WTC11 (cell line): ENCODE measurements at regions not wholly inside any gene's neighbourhood (a gene's known extent, or its start where the extent isn't known, plus 50 kb on each side); places are given as distances from the start of the nearest gene placed in this dataset.

Experiments
- ATAC-seq: fragments of 200-7000 bp; cut with Tn5 transposase; 2 replicates; pipeline ENCODE4 v1.10.0; 2021; ENCODE audit warnings: mild to moderate bottlenecking, moderate library complexity
- CTCF ChIA-PET: fragments of 300-600 bp; sonication (Branson Sonifier 250); formaldehyde crosslinking; loops from one replicate; lab custom pipeline; 2021; ENCODE audit warnings: antibody characterized with exemption; lab: Charles Lee
- POLR2A ChIA-PET: fragments of 350-600 bp; sonication (Branson Sonifier 250); formaldehyde crosslinking; loops from one replicate; lab custom pipeline; 2021; ENCODE audit warnings: antibody characterized with exemption; lab: Charles Lee
- DNase-seq: peaks from one replicate; pipeline ENCODE4 v3.0.0; 2021; ENCODE audit warnings: low spot score
- H3K27ac Mint-ChIP-seq: 2 replicates; pipeline ENCODE4 v1.8.0; 2021; ENCODE audit warnings: mixed read lengths
- H3K27me3 Mint-ChIP-seq: 2 replicates; pipeline ENCODE4 v1.8.0; 2021; ENCODE audit warnings: low read depth, mild to moderate bottlenecking, moderate library complexity, mixed read lengths
- H3K36me3 Mint-ChIP-seq: 2 replicates; pipeline ENCODE4 v1.8.0; 2021; ENCODE audit warnings: mixed read lengths
- H3K4me1 Mint-ChIP-seq: 2 replicates; pipeline ENCODE4 v1.8.0; 2022; ENCODE audit warnings: mixed read lengths
- H3K4me3 Mint-ChIP-seq: 2 replicates; pipeline ENCODE4 v1.8.0; 2021; ENCODE audit warnings: mild to moderate bottlenecking, moderate library complexity, mixed read lengths
- H3K9me3 Mint-ChIP-seq: 2 replicates; pipeline ENCODE4 v1.8.0; 2021; ENCODE audit warnings: mixed read lengths
- CBFB ChIP-seq: sonication (generic); formaldehyde crosslinking; IDR thresholded peaks from 2 replicates; pipeline ENCODE4 v1.8.1; 2022; ENCODE audit warnings: mild to moderate bottlenecking, low read depth, missing genetic modification reagents
- ELF4 ChIP-seq: sonication (generic); formaldehyde crosslinking; IDR thresholded peaks from 2 replicates; pipeline ENCODE4 v1.8.1; 2022; ENCODE audit warnings: low read depth, mild to moderate bottlenecking, moderate library complexity, missing genetic modification reagents
- IRF2 ChIP-seq: sonication (generic); formaldehyde crosslinking; IDR thresholded peaks from 2 replicates; pipeline ENCODE4 v1.8.0; 2022; ENCODE audit warnings: low read depth, missing genetic modification reagents, borderline replicate concordance
- JUN ChIP-seq: sonication (generic); formaldehyde crosslinking; IDR thresholded peaks from 2 replicates; pipeline ENCODE4 v1.8.0; 2023; ENCODE audit warnings: mild to moderate bottlenecking, missing genetic modification reagents
- MXD4 ChIP-seq: fragments of 250-450 bp; sonication (Bioruptor Pico); IDR thresholded peaks from 2 replicates; pipeline ENCODE4 v1.8.0; 2021; ENCODE audit warnings: mild to moderate bottlenecking, moderate library complexity, borderline replicate concordance
- MYBL2 ChIP-seq: sonication (generic); formaldehyde crosslinking; IDR thresholded peaks from 2 replicates; pipeline ENCODE4 v1.8.1; 2023; ENCODE audit warnings: mild to moderate bottlenecking, moderate library complexity, missing genetic modification reagents
- NFATC4 ChIP-seq: fragments of 250-450 bp; sonication (Bioruptor Pico); IDR thresholded peaks from 2 replicates; pipeline ENCODE4 v1.9.0; 2021; ENCODE audit warnings: mild to moderate bottlenecking
- NFYB ChIP-seq: sonication (generic); formaldehyde crosslinking; conservative IDR thresholded peaks from 2 replicates; pipeline ENCODE4 v1.8.0; 2022; ENCODE audit warnings: low read depth, missing genetic modification reagents
- NR1H2 ChIP-seq: sonication (generic); formaldehyde crosslinking; IDR thresholded peaks from 2 replicates; pipeline ENCODE4 v1.9.0; 2021; ENCODE audit warnings: mild to moderate bottlenecking, moderate library complexity, missing genetic modification reagents
- OVOL2 ChIP-seq: fragments of 250-450 bp; sonication (Bioruptor Pico); IDR thresholded peaks from 2 replicates; pipeline ENCODE4 v1.9.0; 2021; ENCODE audit warnings: mild to moderate bottlenecking, borderline replicate concordance
- TCF7 ChIP-seq: sonication (generic); formaldehyde crosslinking; IDR thresholded peaks from 2 replicates; pipeline ENCODE4 v1.8.0; 2022; ENCODE audit warnings: mild to moderate bottlenecking, low read depth, missing genetic modification reagents, moderate library complexity
- TEAD4 ChIP-seq: sonication (generic); formaldehyde crosslinking; IDR thresholded peaks from 2 replicates; pipeline ENCODE4 v1.8.0; 2022; ENCODE audit warnings: mild to moderate bottlenecking, missing genetic modification reagents
- ZNF396 ChIP-seq: fragments of 250-450 bp; sonication (Bioruptor Pico); IDR thresholded peaks from 2 replicates; pipeline ENCODE4 v1.8.0; 2021; ENCODE audit warnings: mild to moderate bottlenecking, moderate library complexity, borderline replicate concordance
- TF ChIP-seq, protein P1 (sequence below): sonication (generic); formaldehyde crosslinking; IDR thresholded peaks from 2 replicates; pipeline ENCODE4 v1.8.0; 2022; ENCODE audit warnings: mild to moderate bottlenecking, missing genetic modification reagents
- TF ChIP-seq, protein P2 (sequence below): sonication (generic); formaldehyde crosslinking; IDR thresholded peaks from 2 replicates; pipeline ENCODE4 v1.8.0; 2023; ENCODE audit warnings: missing genetic modification reagents
- TF ChIP-seq, protein P3 (sequence below): sonication (generic); formaldehyde crosslinking; IDR thresholded peaks from 2 replicates; pipeline ENCODE4 v1.8.0; 2023; ENCODE audit warnings: mild to moderate bottlenecking, missing genetic modification reagents

DNA sequence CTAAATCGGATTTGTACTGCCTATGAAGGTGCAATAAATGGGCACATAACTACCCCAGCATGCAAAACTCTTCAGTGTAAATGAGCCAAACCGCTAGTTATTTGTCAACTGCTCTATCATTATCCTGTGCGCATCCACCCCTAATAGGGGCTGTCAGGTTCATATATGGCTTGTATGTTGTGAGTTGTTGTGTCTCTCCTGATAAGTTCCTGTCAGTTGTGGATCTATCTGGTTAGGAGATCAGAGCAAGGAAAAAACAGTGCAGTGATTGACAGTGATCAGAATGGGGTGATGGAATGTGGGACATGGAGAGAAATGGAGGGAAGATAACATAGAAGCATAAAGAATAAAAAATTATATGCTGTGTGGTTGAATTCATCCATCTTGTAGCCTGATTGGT, 686.9 kb upstream of the ID4 start:
- TF ChIP-seq, protein P1, sequence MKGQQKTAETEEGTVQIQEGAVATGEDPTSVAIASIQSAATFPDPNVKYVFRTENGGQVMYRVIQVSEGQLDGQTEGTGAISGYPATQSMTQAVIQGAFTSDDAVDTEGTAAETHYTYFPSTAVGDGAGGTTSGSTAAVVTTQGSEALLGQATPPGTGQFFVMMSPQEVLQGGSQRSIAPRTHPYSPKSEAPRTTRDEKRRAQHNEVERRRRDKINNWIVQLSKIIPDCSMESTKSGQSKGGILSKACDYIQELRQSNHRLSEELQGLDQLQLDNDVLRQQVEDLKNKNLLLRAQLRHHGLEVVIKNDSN (CRISPR knock-in tag), result no peak
- TF ChIP-seq CBFB (CRISPR knock-in tag), result no peak
- TF ChIP-seq, protein P2, sequence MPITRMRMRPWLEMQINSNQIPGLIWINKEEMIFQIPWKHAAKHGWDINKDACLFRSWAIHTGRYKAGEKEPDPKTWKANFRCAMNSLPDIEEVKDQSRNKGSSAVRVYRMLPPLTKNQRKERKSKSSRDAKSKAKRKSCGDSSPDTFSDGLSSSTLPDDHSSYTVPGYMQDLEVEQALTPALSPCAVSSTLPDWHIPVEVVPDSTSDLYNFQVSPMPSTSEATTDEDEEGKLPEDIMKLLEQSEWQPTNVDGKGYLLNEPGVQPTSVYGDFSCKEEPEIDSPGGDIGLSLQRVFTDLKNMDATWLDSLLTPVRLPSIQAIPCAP (CRISPR knock-in tag), result no peak
- peaks cover 9% of the 10 kb centered on the region; the same call in 1 of the 2 replicates for H3K9me3 Mint-ChIP-seq
- ATAC-seq, result no peak
- no peaks in the 10 kb centered on the region for H3K4me1 Mint-ChIP-seq
- CTCF ChIA-PET, result no interaction called here
- H3K27me3 Mint-ChIP-seq, result no peaks in the 10 kb centered on the region
- POLR2A ChIA-PET, result no interaction called here
- H3K27ac Mint-ChIP-seq, result no peak overlapping the region
- H3K4me3 Mint-ChIP-seq, result no peak overlapping the region
- H3K36me3 Mint-ChIP-seq, result no peaks in the 10 kb centered on the region
- no peak for DNase-seq

DNA sequence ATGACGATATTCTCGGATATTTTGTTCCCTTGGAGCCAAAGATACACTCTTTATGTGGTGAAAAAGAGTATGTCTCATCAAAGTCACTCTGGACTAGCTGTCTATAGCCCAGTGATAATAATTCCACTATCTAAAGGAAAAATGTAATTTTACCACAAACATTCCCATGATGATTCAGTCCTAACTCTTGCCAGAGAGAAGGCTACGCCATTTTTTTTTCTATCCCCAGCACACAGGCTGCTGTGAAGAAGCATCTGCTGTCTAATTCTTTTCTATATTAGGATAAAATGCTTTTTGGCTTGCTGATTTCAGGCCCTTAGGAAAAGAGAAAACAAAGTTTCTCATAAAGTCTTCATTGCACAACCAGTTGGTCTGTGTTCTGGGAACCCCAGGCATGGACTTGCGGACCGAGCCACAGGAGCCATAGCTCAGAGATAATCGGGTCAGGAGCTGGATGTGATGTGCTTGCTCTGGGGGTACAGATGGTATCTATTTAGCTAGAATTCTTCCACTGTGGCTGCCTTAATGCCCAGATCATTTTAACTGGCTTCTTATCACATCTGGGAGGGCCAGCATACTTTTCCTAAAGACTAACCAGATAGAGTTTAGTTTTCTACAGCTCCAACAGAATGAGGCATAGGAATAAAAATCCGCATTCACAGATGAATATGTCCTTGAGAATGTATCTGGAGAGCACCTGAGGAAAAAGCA, 683.7 kb upstream of the ID4 start:
- H3K9me3 Mint-ChIP-seq, result peaks cover 9% of the 10 kb centered on the region; the same call in 1 of the 2 replicates
- H3K36me3 Mint-ChIP-seq, result no peaks in the 10 kb centered on the region
- no peak overlapping the region for H3K27ac Mint-ChIP-seq
- H3K27me3 Mint-ChIP-seq, result no peaks in the 10 kb centered on the region
- TF ChIP-seq TCF7 (CRISPR knock-in tag) (no peak), IRF2 (CRISPR knock-in tag) (no peak), NR1H2 (CRISPR knock-in tag) (no peak), MXD4 (no peak), MYBL2 (CRISPR knock-in tag) (no peak), ZNF396 (no peak), TEAD4 (CRISPR knock-in tag) (no peak), JUN (no peak), NFYB (CRISPR knock-in tag) (no peak), ELF4 (CRISPR knock-in tag) (no peak), NFATC4 (CRISPR knock-in tag) (no peak)
- TF ChIP-seq, protein P2 (CRISPR knock-in tag), result no peak
- TF ChIP-seq, protein P3, sequence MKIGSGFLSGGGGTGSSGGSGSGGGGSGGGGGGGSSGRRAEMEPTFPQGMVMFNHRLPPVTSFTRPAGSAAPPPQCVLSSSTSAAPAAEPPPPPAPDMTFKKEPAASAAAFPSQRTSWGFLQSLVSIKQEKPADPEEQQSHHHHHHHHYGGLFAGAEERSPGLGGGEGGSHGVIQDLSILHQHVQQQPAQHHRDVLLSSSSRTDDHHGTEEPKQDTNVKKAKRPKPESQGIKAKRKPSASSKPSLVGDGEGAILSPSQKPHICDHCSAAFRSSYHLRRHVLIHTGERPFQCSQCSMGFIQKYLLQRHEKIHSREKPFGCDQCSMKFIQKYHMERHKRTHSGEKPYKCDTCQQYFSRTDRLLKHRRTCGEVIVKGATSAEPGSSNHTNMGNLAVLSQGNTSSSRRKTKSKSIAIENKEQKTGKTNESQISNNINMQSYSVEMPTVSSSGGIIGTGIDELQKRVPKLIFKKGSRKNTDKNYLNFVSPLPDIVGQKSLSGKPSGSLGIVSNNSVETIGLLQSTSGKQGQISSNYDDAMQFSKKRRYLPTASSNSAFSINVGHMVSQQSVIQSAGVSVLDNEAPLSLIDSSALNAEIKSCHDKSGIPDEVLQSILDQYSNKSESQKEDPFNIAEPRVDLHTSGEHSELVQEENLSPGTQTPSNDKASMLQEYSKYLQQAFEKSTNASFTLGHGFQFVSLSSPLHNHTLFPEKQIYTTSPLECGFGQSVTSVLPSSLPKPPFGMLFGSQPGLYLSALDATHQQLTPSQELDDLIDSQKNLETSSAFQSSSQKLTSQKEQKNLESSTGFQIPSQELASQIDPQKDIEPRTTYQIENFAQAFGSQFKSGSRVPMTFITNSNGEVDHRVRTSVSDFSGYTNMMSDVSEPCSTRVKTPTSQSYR (CRISPR knock-in tag), result no peak
- ATAC-seq, result no peak
- ChIA-PET CTCF (no interaction called here), POLR2A (no interaction called here)
- DNase-seq, result no peak
- H3K4me3 Mint-ChIP-seq, result no peak overlapping the region
- H3K4me1 Mint-ChIP-seq, result peaks cover 7% of the 10 kb centered on the region; the same call in 1 of the 2 replicates

DNA sequence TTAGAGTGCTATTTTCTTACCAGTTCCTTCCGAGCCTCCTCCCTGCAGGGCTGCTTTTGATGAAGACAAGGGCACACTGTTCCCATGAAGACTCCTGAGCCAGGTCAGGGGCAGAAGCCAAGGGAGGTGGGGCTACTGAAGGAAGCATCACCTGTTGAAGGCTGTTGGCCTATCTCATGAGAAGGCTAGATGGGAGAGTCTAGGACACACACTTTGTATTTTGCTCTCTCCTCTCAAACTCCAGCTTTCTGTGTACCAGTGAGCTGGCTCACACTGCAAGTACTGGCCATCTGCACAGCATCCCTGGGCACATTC, 683.2 kb upstream of the ID4 start:
- ATAC-seq, result no peak
- Mint-ChIP-seq H3K4me3 (no peak overlapping the region), H3K4me1 (peaks cover 7% of the 10 kb centered on the region; the same call in 1 of the 2 replicates), H3K27ac (no peak overlapping the region), H3K27me3 (no peaks in the 10 kb centered on the region), H3K9me3 (peaks cover 9% of the 10 kb centered on the region; the same call in 1 of the 2 replicates), H3K36me3 (no peaks in the 10 kb centered on the region)
- no peak for TF ChIP-seq OVOL2 (CRISPR knock-in tag)
- no peak for DNase-seq
- CTCF ChIA-PET, result no interaction called here
- POLR2A ChIA-PET, result no interaction called here
